ENCODE measurements at regions not wholly inside any gene's neighbourhood (a gene's known extent, or its start where the extent isn't known, plus 50 kb on each side); places are given as distances from the start of the nearest gene placed in this dataset.

GRCh38 chrX:110421500-110422455 is 63.1 kb downstream of the RTL9 start:
- TF ChIP-seq, protein P1, sequence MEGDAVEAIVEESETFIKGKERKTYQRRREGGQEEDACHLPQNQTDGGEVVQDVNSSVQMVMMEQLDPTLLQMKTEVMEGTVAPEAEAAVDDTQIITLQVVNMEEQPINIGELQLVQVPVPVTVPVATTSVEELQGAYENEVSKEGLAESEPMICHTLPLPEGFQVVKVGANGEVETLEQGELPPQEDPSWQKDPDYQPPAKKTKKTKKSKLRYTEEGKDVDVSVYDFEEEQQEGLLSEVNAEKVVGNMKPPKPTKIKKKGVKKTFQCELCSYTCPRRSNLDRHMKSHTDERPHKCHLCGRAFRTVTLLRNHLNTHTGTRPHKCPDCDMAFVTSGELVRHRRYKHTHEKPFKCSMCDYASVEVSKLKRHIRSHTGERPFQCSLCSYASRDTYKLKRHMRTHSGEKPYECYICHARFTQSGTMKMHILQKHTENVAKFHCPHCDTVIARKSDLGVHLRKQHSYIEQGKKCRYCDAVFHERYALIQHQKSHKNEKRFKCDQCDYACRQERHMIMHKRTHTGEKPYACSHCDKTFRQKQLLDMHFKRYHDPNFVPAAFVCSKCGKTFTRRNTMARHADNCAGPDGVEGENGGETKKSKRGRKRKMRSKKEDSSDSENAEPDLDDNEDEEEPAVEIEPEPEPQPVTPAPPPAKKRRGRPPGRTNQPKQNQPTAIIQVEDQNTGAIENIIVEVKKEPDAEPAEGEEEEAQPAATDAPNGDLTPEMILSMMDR (IDR thresholded peaks at IDR 0.05; ENCODE audit: insufficient read depth, missing control alignments) = no peak
- FAIRE-seq (no peak), DNase-seq (ENCODE audit: insufficient read length, low spot score) (no peak)

- TF ChIP-seq, protein P1 (IDR thresholded peaks at IDR 0.05; ENCODE audit: insufficient read depth, missing control alignments) = no peak
- no peak for DNase-seq (ENCODE audit: insufficient read length, low spot score)
- FAIRE-seq = no peak
Measured at GRCh38 chrX:110425222-110426154, 66.8 kb downstream of the RTL9 start.

DNA sequence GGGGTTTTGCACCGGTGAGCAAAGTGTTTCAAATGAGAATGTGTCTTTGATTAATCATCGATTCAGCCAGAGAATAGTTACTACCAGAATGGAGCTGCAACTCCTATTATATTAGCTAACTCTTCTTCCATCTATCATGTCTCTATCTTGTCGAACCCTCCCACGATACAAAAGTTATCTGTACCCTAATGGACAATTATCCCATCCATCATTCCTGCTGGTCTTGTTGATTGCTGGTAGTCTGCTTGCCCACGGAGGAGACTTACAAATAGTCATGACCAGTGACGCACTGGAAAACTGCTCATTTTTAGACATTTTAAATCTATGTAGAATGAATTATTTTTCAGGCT is 67.5 kb downstream of the RTL9 start:
- FAIRE-seq (no peak), DNase-seq (ENCODE audit: insufficient read length, low spot score) (no peak)
- TF ChIP-seq, protein P1 (IDR thresholded peaks at IDR 0.05; ENCODE audit: insufficient read depth, missing control alignments) = no peak

DNA sequence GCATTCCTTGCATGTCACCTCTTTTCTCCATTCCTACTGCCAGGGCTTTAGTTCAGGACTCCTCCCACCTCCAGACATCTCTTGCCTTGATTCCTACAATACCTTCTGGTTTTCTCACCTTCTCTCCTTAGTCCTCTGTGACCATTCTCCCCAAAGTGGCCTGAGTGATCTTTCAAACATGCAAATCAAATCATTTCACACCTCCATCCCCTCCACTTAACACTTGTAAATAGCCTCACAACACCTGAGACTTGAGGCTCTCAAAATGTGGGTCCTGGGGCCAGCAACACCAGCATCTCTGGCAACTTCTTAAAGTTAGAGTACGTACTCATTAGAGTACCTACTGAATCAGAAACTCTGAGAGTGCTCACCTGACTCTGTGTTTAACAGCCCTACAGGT is 68.4 kb downstream of the RTL9 start:
- FAIRE-seq (no peak), DNase-seq (ENCODE audit: insufficient read length, low spot score) (no peak)
- TF ChIP-seq, protein P1 (IDR thresholded peaks at IDR 0.05; ENCODE audit: insufficient read depth, missing control alignments) = no peak

- TF ChIP-seq, protein P1 (IDR thresholded peaks at IDR 0.05; ENCODE audit: insufficient read depth, missing control alignments) = no peak
- FAIRE-seq (no peak), DNase-seq (ENCODE audit: insufficient read length, low spot score) (no peak)
Measured at GRCh38 chrX:110428144-110428543, 69.5 kb downstream of the RTL9 start.

- FAIRE-seq (no peak), DNase-seq (ENCODE audit: insufficient read length, low spot score) (no peak)
- TF ChIP-seq, protein P1 (IDR thresholded peaks at IDR 0.05; ENCODE audit: insufficient read depth, missing control alignments) = no peak
Measured at GRCh38 chrX:110430293-110431076, 71.8 kb downstream of the RTL9 start.

Measured in D721Med (cell line).